Right lobe of liver (tissue), 6 donors: ENCODE measurements at regions not wholly inside any gene's neighbourhood (a gene's known extent, or its start where the extent isn't known, plus 50 kb on each side); places are given as distances from the start of the nearest gene placed in this dataset.

ENCODE experiments used
- ATAC-seq, 4 donors: fragments of 200-7000 bp; cut with Tn5 transposase; one replicate each; pipeline ENCODE4 v1.9.1; 2020; ENCODE audit warnings: mild to moderate bottlenecking in 4 of 4, moderate library complexity in 4 of 4
- DNase-seq, 3 donors: peaks; one replicate each; pipeline ENCODE4 v3.0.0-alpha.2; 2020
- H3K27ac ChIP-seq, 3 donors: fragments of 200-600 bp; one replicate each; pipeline ENCODE4 v1.8.0; 2022
- H3K27me3 ChIP-seq, 2 donors: fragments of 200-600 bp; one replicate each; pipeline ENCODE4 v1.8.0; 2022
- H3K36me3 ChIP-seq, 4 donors: fragments of 200-600 bp; sonication (generic) in 1 of 4; one replicate each; pipeline versions ENCODE4 v1.5.1 to v1.8.0; 2017 to 2022; ENCODE audit warnings: control low read depth in 1 of 4
- H3K4me1 ChIP-seq, 4 donors: fragments of 200-600 bp; sonication (generic) in 1 of 4; one replicate each; pipeline versions ENCODE4 v1.5.1 to v1.8.0; 2017 to 2022; ENCODE audit warnings: control low read depth in 1 of 4
- H3K4me3 ChIP-seq, 3 donors: fragments of 200-600 bp; one replicate each; pipeline ENCODE4 v1.8.0; 2022
- H3K9me3 ChIP-seq, 4 donors: fragments of 200-600 bp; sonication (generic) in 1 of 4; one replicate each; pipeline versions ENCODE4 v1.5.1 to v1.8.0; 2017 to 2022; ENCODE audit warnings: control low read depth in 1 of 4
- CTCF ChIP-seq, 4 donors: fragments of 200-600 bp in 3 of 4; fragments of 450-650 bp in 1 of 4; IDR thresholded peaks; one replicate each; pipeline versions ENCODE4 v1.5.1 to v1.8.0; 2016 to 2022; ENCODE audit warnings: antibody characterized with exemption in 4 of 4, mild to moderate bottlenecking in 2 of 4
- POLR2A ChIP-seq: fragments of 450-650 bp; IDR thresholded peaks from one replicate; pipeline ENCODE4 v1.6.1; 2017; ENCODE audit warnings: antibody characterized with exemption, mild to moderate bottlenecking
- WGBS: methylation state at CpG from one replicate; pipeline ENCODE4 v1.1.6; 2018; ENCODE audit warnings: low coverage, low lambda C conversion rate; ENCODE audit not compliant: insufficient coverage; ENCODE audit errors: missing lambda C conversion rate; 5-methylcytosine and 5-hydroxymethylcytosine counted together
- intact Hi-C, 2 donors: fragments of 100-400 bp; cut with DNase I; formaldehyde crosslinking; loops; one replicate each; pipeline versions ENCODE4 v1.11.2 to v1.14.1; 2022
- donor health status: DM: no; HTN: yes; CAD: no.
- donor health status: DM: no; HTN: no; CAD: no.
- donor health status: DM: no; HTN: no; CAD: no.
- donor health status: DM: no; HTN: yes; CAD: no.
- donor health status: DM: no; HTN: yes; CAD: no.

- no peak for DNase-seq
- Histone ChIP-seq H3K36me3 (no peaks in the 10 kb centered on the region), H3K4me3 (no peak overlapping the region), H3K27ac (no peak overlapping the region), H3K9me3 (no peaks in the 10 kb centered on the region), H3K27me3 (no peaks in the 10 kb centered on the region), H3K4me1 (no peaks in the 10 kb centered on the region)
- no CpG with 5 or more reads among the region's 1 CpG for WGBS
- no peak for ATAC-seq
- TF ChIP-seq POLR2A = no peak
- intact Hi-C loops = no loop called here
These were observed 404.9 kb downstream of the AEBP2 start for GRCh38 chr12:19844224-19844623.

GRCh38 chr12:19846574-19846973 lies 407.3 kb downstream of the AEBP2 start:
- intact Hi-C loops = no loop called here
- TF ChIP-seq CTCF (IDR thresholded peaks at IDR 0.05) = no peak
- TF ChIP-seq POLR2A = no peak
- Histone ChIP-seq H3K9me3 (no peaks in the 10 kb centered on the region), H3K36me3 (no peaks in the 10 kb centered on the region), H3K4me1 (no peaks in the 10 kb centered on the region), H3K27ac (no peak overlapping the region), H3K4me3 (no peak overlapping the region), H3K27me3 (no peaks in the 10 kb centered on the region)
- no peak for DNase-seq
- no peak for ATAC-seq
- WGBS = 39% methylated on average over 3 of the region's 3 CpGs

GRCh38 chr12:19847294-19848059 lies 408.2 kb downstream of the AEBP2 start:
- TF ChIP-seq CTCF (IDR thresholded peaks at IDR 0.05) (no peak), POLR2A (no peak)
- Histone ChIP-seq H3K27ac (no peak overlapping the region), H3K27me3 (no peaks in the 10 kb centered on the region), H3K4me1 (no peaks in the 10 kb centered on the region), H3K4me3 (no peak overlapping the region), H3K9me3 (no peaks in the 10 kb centered on the region), H3K36me3 (no peaks in the 10 kb centered on the region)
- DNase-seq (no peak), ATAC-seq (peak in 2 of 4 donors; percentile 34 to 38)
- 36% methylated on average over 11 of the region's 11 CpGs for WGBS
- intact Hi-C loops = no loop called here

- no peak for TF ChIP-seq POLR2A
- no peak for TF ChIP-seq CTCF (IDR thresholded peaks at IDR 0.05)
- Histone ChIP-seq H3K4me1 (no peaks in the 10 kb centered on the region), H3K27me3 (no peaks in the 10 kb centered on the region), H3K36me3 (no peaks in the 10 kb centered on the region), H3K27ac (no peak overlapping the region), H3K4me3 (no peak overlapping the region), H3K9me3 (no peaks in the 10 kb centered on the region)
- intact Hi-C loops = no loop called here
- 77% methylated on average over 2 of the region's 2 CpGs for WGBS
- DNase-seq (no peak), ATAC-seq (peak in 1 of 4 donors; percentile 25)
These were observed 409.1 kb downstream of the AEBP2 start for GRCh38 chr12:19848421-19848820.

- no peak overlapping the region for H3K4me3 ChIP-seq
- DNase-seq (no peak), ATAC-seq (peak; percentile 62 to 94 (median 80))
- no peaks in the 10 kb centered on the region for H3K9me3 ChIP-seq
- H3K27ac ChIP-seq = no peak overlapping the region
- intact Hi-C loops = no loop called here
- H3K4me1 ChIP-seq = no peaks in the 10 kb centered on the region
- no peaks in the 10 kb centered on the region for H3K27me3 ChIP-seq
- WGBS = 32% methylated on average over 2 of the region's 2 CpGs
- H3K36me3 ChIP-seq = no peaks in the 10 kb centered on the region
- TF ChIP-seq CTCF (IDR thresholded peaks at IDR 0.05) (no peak), POLR2A (no peak)
These were observed 409.9 kb downstream of the AEBP2 start for GRCh38 chr12:19849208-19849607.
